Neural progenitor cell (in vitro differentiated cells): ENCODE measurements at regions not wholly inside any gene's neighbourhood (a gene's known extent, or its start where the extent isn't known, plus 50 kb on each side); places are given as distances from the start of the nearest gene placed in this dataset.

ENCODE experiments used
- DNase-seq: peaks from one replicate; pipeline ENCODE4 v3.0.0-alpha.2; 2016; ENCODE audit warnings: low spot score
- H2AFZ ChIP-seq: fragments of 200-600 bp; sonication (generic); replicated peaks from 2 replicates; pipeline ENCODE4 v1.6.1; 2016; ENCODE audit warnings: antibody characterized with exemption
- H3F3A ChIP-seq: fragments of 200-600 bp; sonication (generic); 2 replicates; pipeline ENCODE4 v1.6.1; 2016; ENCODE audit warnings: antibody characterized with exemption, low read depth
- H3K27ac ChIP-seq: fragments of 200-600 bp; sonication (generic); 2 replicates; pipeline ENCODE4 v1.5.1; 2016; ENCODE audit warnings: mild to moderate bottlenecking
- H3K27me3 ChIP-seq: fragments of 200-600 bp; sonication (generic); 2 replicates; pipeline ENCODE4 v1.6.1; 2016; ENCODE audit warnings: mild to moderate bottlenecking, moderate library complexity
- H3K36me3 ChIP-seq: fragments of 200-600 bp; sonication (generic); 2 replicates; pipeline ENCODE4 v1.5.1; 2016
- H3K4me1 ChIP-seq: fragments of 200-600 bp; sonication (generic); 2 replicates; pipeline ENCODE4 v1.6.1; 2016; ENCODE audit warnings: mixed run types
- H3K4me2 ChIP-seq: fragments of 200-600 bp; sonication (generic); 2 replicates; pipeline ENCODE4 v1.6.1; 2016
- H3K4me3 ChIP-seq: fragments of 200-600 bp; sonication (generic); 2 replicates; pipeline ENCODE4 v1.5.1; 2016
- H3K79me2 ChIP-seq: fragments of 200-600 bp; sonication (generic); 2 replicates; pipeline ENCODE4 v1.6.1; 2016; ENCODE audit warnings: low read depth
- H3K9ac ChIP-seq: fragments of 200-600 bp; sonication (generic); 2 replicates; pipeline ENCODE4 v1.6.1; 2016
- H3K9me3 ChIP-seq: fragments of 200-600 bp; sonication (generic); 2 replicates; pipeline ENCODE4 v1.5.1; 2016; ENCODE audit warnings: low read depth
- H4K20me1 ChIP-seq: fragments of 200-600 bp; sonication (generic); 2 replicates; pipeline ENCODE4 v1.6.1; 2016; ENCODE audit warnings: low read depth
- H3K27ac Mint-ChIP-seq: 3 replicates; pipeline ENCODE4 v1.8.0; 2021; ENCODE audit warnings: mixed read lengths
- H3K27me3 Mint-ChIP-seq: 2 replicates; pipeline ENCODE4 v1.8.0; 2022; ENCODE audit warnings: low read depth, mild to moderate bottlenecking, inconsistent platforms, moderate library complexity, mixed read lengths; ENCODE audit not compliant: insufficient read depth
- H3K36me3 Mint-ChIP-seq: 3 replicates; pipeline ENCODE4 v1.8.0; 2021; ENCODE audit warnings: mixed read lengths
- H3K4me1 Mint-ChIP-seq: 3 replicates; pipeline ENCODE4 v1.8.0; 2021; ENCODE audit warnings: mixed read lengths
- H3K4me3 Mint-ChIP-seq: 3 replicates; pipeline ENCODE4 v1.8.0; 2021; ENCODE audit warnings: mild to moderate bottlenecking, moderate library complexity, mixed read lengths
- H3K9me3 Mint-ChIP-seq: 3 replicates; pipeline ENCODE4 v1.8.0; 2020; ENCODE audit warnings: mixed read lengths
- EZH2 ChIP-seq: fragments of 200-600 bp; sonication (generic); IDR thresholded peaks from 2 replicates; pipeline ENCODE4 v1.6.1; 2017; ENCODE audit warnings: antibody characterized with exemption, mild to moderate bottlenecking, moderate library complexity
- EZH2phosphoT487 ChIP-seq: fragments of 200-600 bp; sonication (generic); IDR thresholded peaks from 2 replicates; pipeline ENCODE4 v1.6.1; 2017; ENCODE audit warnings: antibody characterized with exemption
- TF ChIP-seq, protein P1 (sequence below): fragments of 200-600 bp; sonication (generic); IDR thresholded peaks from 2 replicates; pipeline ENCODE4 v1.5.1; 2017; ENCODE audit warnings: antibody characterized with exemption, mild to moderate bottlenecking

- no peak overlapping the region for H2AFZ ChIP-seq
- H3K4me2 ChIP-seq, result no peak overlapping the region
- Mint-ChIP-seq H3K27me3 (peaks cover 37% of the 10 kb centered on the region), H3K36me3 (no peaks in the 10 kb centered on the region), H3K27ac (peak overlapping the region; percentile 87), H3K9me3 (no peaks in the 10 kb centered on the region), H3K4me3 (peak overlapping the region; percentile 79), H3K4me1 (peaks cover 69% of the 10 kb centered on the region)
- no peaks in the 10 kb centered on the region for H4K20me1 ChIP-seq
- no peak overlapping the region for H3K27ac ChIP-seq
- no peak for TF ChIP-seq EZH2phosphoT487
- no peak for TF ChIP-seq EZH2
- no peaks in the 10 kb centered on the region for H3K79me2 ChIP-seq
- H3K9me3 ChIP-seq, result no peaks in the 10 kb centered on the region
- no peak for DNase-seq
- no peak overlapping the region for H3K9ac ChIP-seq
- H3F3A ChIP-seq, result peaks cover 61% of the 10 kb centered on the region
- H3K27me3 ChIP-seq, result peaks cover 57% of the 10 kb centered on the region
- H3K36me3 ChIP-seq, result no peaks in the 10 kb centered on the region
- H3K4me3 ChIP-seq, result no peak overlapping the region
- H3K4me1 ChIP-seq, result peaks cover 33% of the 10 kb centered on the region
Observed at GRCh38 chr9:129439242-129439641, 181.7 kb downstream of the C9orf50 start.

DNA sequence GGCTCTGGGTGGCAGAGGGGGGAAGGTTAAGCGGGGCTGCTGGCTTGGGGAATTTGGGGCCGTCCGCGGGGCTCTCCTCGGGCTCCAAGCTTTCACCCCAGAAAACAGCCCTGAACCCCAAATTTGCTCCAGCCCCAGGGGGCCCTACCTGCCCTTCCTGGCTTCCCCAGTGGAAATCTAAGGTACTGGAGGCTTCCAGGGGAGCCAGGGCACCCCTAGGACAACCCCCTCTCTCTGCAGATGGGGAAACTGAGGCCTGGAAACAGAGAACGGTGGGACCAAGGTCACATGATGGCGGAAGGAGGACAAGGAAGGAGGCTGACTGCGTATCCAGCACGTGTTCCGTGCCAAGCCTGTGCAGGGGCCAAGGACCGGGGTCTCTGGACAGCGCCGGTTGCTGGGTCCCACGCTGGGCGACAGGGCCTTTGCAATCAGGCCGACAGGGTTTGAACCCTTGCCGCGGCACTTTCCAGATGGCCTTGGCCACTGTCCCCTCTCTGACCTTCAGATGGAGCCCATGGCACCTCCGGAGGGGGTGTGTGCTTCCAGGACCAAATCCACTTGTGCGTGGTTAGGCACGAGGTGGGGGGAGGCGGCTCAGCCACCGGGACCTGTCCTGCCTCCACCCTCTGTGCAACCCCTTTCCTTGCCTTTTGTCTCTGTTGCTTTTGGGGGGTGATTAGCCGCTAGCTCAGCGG is 183.1 kb downstream of the C9orf50 start:
- Mint-ChIP-seq H3K27ac (peak overlapping the region; percentile 79), H3K27me3 (peaks cover 42% of the 10 kb centered on the region), H3K36me3 (no peaks in the 10 kb centered on the region), H3K9me3 (no peaks in the 10 kb centered on the region), H3K4me1 (peaks cover 65% of the 10 kb centered on the region), H3K4me3 (peak overlapping the region; percentile 79)
- Histone ChIP-seq H2AFZ (peak overlapping the region; percentile 82), H3F3A (peaks cover 63% of the 10 kb centered on the region), H3K79me2 (no peaks in the 10 kb centered on the region), H3K4me3 (peak overlapping the region; percentile 55), H4K20me1 (no peaks in the 10 kb centered on the region), H3K4me2 (peak overlapping the region; percentile 100), H3K36me3 (no peaks in the 10 kb centered on the region), H3K9ac (no peak overlapping the region), H3K9me3 (no peaks in the 10 kb centered on the region), H3K4me1 (peaks cover 33% of the 10 kb centered on the region), H3K27me3 (peaks cover 51% of the 10 kb centered on the region), H3K27ac (no peak overlapping the region)
- DNase-seq, result peak; percentile 46
- TF ChIP-seq EZH2 (no peak), EZH2phosphoT487 (no peak)
- TF ChIP-seq, protein P1, sequence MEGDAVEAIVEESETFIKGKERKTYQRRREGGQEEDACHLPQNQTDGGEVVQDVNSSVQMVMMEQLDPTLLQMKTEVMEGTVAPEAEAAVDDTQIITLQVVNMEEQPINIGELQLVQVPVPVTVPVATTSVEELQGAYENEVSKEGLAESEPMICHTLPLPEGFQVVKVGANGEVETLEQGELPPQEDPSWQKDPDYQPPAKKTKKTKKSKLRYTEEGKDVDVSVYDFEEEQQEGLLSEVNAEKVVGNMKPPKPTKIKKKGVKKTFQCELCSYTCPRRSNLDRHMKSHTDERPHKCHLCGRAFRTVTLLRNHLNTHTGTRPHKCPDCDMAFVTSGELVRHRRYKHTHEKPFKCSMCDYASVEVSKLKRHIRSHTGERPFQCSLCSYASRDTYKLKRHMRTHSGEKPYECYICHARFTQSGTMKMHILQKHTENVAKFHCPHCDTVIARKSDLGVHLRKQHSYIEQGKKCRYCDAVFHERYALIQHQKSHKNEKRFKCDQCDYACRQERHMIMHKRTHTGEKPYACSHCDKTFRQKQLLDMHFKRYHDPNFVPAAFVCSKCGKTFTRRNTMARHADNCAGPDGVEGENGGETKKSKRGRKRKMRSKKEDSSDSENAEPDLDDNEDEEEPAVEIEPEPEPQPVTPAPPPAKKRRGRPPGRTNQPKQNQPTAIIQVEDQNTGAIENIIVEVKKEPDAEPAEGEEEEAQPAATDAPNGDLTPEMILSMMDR, result no peak

DNA sequence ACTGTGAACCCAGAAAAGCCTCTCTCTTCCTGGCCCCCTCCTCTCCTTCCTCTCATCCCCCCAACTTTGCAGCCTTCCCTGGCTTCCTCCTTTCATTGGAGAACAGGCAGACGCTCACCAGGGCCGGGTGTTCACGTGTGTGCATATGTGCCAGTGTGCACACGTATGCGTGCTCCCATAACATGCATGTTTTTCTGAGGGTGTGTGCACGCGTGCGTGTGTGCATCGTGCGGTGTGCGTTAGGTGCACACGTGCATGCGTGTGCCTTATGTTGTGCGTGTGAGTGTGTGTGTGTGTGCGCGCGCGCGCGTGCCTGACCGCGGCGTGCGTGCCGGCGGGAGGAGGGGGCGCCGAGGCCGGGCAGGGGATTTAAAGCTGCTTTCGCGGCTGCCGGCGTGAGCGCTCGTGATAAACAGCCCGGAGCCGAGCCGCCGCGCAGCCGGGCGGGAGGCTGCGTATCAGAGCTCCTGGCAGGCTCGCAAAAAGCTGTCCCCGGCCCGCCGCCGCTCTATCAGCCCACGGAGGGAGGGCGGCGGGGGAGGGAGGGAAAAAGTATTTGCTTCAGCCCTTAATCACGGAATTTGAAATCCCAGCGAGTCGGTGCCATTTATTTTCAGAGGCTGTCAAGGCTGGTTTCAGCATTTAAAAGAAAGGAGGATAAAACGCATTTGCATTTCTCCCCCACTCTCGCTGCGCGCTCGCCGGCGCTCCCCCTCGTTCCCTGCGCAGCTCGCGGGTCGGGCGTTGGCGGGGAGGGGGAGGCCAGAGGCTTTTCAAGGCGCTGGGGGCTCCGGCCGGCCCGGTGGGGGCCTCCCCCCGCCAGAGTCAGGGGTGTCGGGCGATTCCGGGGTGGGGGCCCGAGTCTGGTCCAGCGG is 183.9 kb downstream of the C9orf50 start:
- no peaks in the 10 kb centered on the region for H3K79me2 ChIP-seq
- no peaks in the 10 kb centered on the region for H3K36me3 Mint-ChIP-seq
- no peaks in the 10 kb centered on the region for H3K36me3 ChIP-seq
- peaks cover 33% of the 10 kb centered on the region for H3K4me1 ChIP-seq
- no peaks in the 10 kb centered on the region for H3K9me3 ChIP-seq
- H3K27ac ChIP-seq, result no peak overlapping the region
- H4K20me1 ChIP-seq, result no peaks in the 10 kb centered on the region
- H3K4me3 ChIP-seq, result peak overlapping the region; percentile 55
- peaks cover 50% of the 10 kb centered on the region for H3K27me3 ChIP-seq
- no peaks in the 10 kb centered on the region for H3K9me3 Mint-ChIP-seq
- H3K27me3 Mint-ChIP-seq, result peaks cover 42% of the 10 kb centered on the region
- H3K9ac ChIP-seq, result no peak overlapping the region
- peak overlapping the region; percentile 40 for H3K27ac Mint-ChIP-seq
- H3F3A ChIP-seq, result peaks cover 62% of the 10 kb centered on the region
- TF ChIP-seq EZH2phosphoT487 (peak; percentile 47), EZH2 (peak; percentile 38)
- TF ChIP-seq, protein P1, result no peak
- H3K4me2 ChIP-seq, result peak overlapping the region; percentile 100
- H2AFZ ChIP-seq, result peak overlapping the region; percentile 82
- peaks cover 70% of the 10 kb centered on the region for H3K4me1 Mint-ChIP-seq
- peak; percentile 85 for DNase-seq
- peak overlapping the region; percentile 91 for H3K4me3 Mint-ChIP-seq
